ENCODE measurements at regions not wholly inside any gene's neighbourhood (a gene's known extent, or its start where the extent isn't known, plus 50 kb on each side); places are given as distances from the start of the nearest gene placed in this dataset.

GRCh38 chr22:49297286-49297870 lies 530.3 kb downstream of the BRD1 start:
- no peak for DNase-seq (ENCODE audit: low read depth)
- no peak for TF ChIP-seq CTCF (IDR thresholded peaks at IDR 0.05; ENCODE audit: insufficient read depth, low read depth, low read length, missing control alignments)
- no peak overlapping the region for H3K4me3 ChIP-seq (ENCODE audit: low read length)

DNA sequence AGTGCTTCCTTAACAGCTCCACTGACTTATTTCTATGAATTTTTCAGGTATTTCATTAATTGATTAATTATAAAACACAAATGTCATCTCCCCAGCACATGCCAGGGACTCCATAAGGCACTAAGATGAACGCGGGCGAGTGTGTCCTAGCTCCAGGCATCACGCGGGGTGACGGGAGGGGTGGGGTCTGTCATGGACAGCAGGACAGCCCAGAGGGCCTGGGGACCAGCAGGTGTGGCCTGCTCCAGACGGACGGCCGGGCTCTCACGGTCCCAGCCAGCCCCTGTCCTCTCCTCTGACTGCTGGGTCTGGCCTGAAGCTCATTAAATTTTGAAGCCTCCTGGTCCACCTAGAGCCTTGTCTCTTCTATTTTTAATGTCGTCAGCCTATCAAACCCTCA lies 531.1 kb downstream of the BRD1 start:
- TF ChIP-seq CTCF (IDR thresholded peaks at IDR 0.05; ENCODE audit: insufficient read depth, low read depth, low read length, missing control alignments): no peak
- H3K4me3 ChIP-seq (ENCODE audit: low read length): no peak overlapping the region
- no peak for DNase-seq (ENCODE audit: low read depth)

DNA sequence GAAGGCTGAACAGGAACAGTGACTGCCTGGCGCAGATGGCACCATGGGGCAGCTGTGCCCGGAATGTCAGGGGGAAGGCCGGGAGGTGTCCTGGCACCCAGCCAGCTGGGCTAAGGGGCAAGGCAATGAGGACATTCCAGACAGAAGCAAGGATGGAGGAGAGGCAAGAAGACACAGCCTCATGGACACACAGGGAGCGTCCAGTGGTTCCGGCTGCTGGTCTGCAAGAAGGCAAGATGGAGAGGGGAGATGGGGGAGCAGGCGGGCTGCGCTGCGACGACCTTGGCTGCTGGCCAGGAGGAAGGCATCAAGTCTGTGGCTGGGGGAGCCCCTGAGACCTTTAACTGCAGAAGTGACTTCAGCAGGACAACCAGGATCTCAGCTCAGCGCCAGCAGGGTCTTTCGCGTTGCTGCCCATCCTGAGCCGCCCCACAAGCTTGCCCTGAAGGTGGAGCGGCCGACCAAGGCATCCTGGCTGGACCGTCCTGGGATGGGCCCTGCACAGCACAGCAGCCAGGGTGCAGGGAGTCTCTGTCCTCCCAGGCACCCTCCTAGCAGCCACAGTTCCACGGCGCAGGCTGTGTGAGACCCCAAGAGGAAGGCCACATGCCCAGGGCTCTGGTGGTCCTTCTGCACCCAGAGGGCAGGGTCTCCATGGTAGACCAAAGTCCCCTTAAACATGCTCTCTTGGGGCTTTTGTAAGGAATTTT lies 531.7 kb downstream of the BRD1 start:
- DNase-seq (ENCODE audit: low read depth): no peak
- H3K4me3 ChIP-seq (ENCODE audit: low read length): no peak overlapping the region
- TF ChIP-seq CTCF (IDR thresholded peaks at IDR 0.05; ENCODE audit: insufficient read depth, low read depth, low read length, missing control alignments): no peak

DNA sequence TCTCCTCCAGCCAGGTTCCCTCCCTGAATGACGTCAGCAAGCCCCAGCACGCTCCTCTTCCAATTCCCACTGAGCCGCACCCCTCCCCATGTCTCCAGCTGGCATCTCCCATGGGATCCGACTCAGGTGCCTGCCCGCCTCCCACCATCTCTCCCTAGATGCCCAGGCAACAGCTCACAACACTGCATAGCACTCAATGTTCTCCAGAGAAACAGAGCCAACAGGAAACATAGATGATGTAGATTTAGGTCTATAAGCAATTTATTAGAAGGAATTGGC lies 532.3 kb downstream of the BRD1 start:
- TF ChIP-seq CTCF (IDR thresholded peaks at IDR 0.05; ENCODE audit: insufficient read depth, low read depth, low read length, missing control alignments): no peak

DNA sequence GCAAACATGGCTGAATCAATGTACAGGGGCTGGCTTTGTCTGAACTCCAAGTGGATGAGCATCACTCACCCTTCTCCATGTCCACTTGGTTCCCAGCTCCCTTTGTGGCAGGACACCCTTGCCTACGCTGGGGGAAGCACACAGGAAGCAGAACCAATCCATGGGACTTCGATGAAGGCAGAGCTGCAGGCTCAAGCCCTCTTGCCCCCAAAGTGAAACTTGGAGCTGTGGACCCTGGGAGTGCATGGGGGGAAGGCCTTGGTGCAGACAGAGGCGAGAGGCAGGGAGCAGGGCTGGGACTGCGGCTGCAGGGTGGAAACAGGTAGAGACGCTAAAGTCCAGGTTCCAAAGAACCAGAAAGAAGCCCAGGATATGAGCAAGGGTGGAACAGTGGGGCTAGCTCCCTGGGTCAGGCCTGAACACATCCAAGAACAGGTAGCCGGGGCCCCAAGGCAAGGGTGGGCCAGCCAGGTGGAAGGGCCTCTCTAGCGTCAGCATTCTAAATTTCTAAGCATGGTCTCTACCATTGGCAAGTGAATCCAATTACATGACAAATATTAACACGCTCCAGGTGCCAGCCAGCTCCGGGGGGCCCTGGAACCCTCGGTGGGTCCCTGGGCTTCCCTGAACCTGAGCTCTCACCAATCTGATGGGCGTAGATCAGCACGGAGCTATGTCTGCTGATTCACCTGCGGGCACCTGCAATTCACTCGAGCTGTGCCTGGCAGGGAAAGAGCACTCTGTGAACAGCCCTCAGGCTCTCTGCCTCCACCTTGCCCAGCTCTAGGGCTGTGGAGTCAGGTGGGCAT lies 532.8 kb downstream of the BRD1 start:
- DNase-seq (ENCODE audit: low read depth): no peak
- TF ChIP-seq CTCF (IDR thresholded peaks at IDR 0.05; ENCODE audit: insufficient read depth, low read depth, low read length, missing control alignments): no peak
- H3K4me3 ChIP-seq (ENCODE audit: low read length): no peak overlapping the region

More for the DNA sequence above, 532.3 kb downstream of the BRD1 start:
- no peak overlapping the region for H3K4me3 ChIP-seq (ENCODE audit: low read length)
- no peak for DNase-seq (ENCODE audit: low read depth)

DNA sequence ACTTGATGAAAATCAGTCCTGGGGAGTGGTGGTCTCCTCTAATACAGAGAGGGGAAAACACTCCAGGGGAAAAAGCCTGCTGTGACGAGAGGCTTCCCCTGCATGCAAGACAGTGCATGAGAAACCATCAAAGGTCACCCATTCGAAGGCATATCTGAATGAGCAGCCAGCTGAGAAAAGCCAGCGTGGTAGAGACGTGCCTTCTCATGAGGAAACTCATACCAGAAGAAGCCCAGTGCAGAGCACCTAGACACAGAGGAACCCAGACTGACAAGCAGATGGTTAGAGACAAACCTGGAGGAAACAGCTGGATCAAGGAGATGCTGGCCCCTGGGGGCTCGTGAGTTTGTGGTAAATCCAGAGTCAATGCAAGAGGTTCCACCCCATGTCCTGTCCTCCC lies 534.8 kb downstream of the BRD1 start:
- no peak for DNase-seq (ENCODE audit: low read depth)
- TF ChIP-seq CTCF (IDR thresholded peaks at IDR 0.05; ENCODE audit: insufficient read depth, low read depth, low read length, missing control alignments): no peak
- H3K4me3 ChIP-seq (ENCODE audit: low read length): no peak overlapping the region

All from epithelial cell of esophagus (primary cell).